H9 (cell line): ENCODE measurements at regions not wholly inside any gene's neighbourhood (a gene's known extent, or its start where the extent isn't known, plus 50 kb on each side); places are given as distances from the start of the nearest gene placed in this dataset.

Experiments
- DNase-seq: peaks from one replicate; pipeline ENCODE4 v3.0.0-alpha.2; 2017
- H2AFZ ChIP-seq: one replicate; pipeline ENCODE4 v1.6.1; 2013; ENCODE audit warnings: mild to moderate bottlenecking, low read length, control low read depth, moderate library complexity
- H2AK5ac ChIP-seq: 2 replicates; pipeline ENCODE4 v1.6.1; 2013; ENCODE audit warnings: low read length, control low read depth, mixed read lengths; ENCODE audit not compliant: insufficient read length
- H2BK120ac ChIP-seq: one replicate; pipeline ENCODE4 v1.6.1; 2013; ENCODE audit warnings: low read depth, mild to moderate bottlenecking, low read length, control low read depth, inconsistent platforms; ENCODE audit not compliant: poor library complexity, severe bottlenecking
- H2BK12ac ChIP-seq: 2 replicates; pipeline ENCODE4 v1.6.1; 2013; ENCODE audit warnings: low read length, control low read depth, mixed read lengths, low read depth; ENCODE audit not compliant: insufficient read length
- H2BK15ac ChIP-seq: 2 replicates; pipeline ENCODE4 v1.6.1; 2013; ENCODE audit warnings: low read depth, low read length, control low read depth
- H2BK20ac ChIP-seq: one replicate; pipeline ENCODE4 v1.6.1; 2013; ENCODE audit warnings: low read depth, mild to moderate bottlenecking, low read length, control low read depth, inconsistent platforms; ENCODE audit not compliant: poor library complexity, severe bottlenecking
- H2BK5ac ChIP-seq: 2 replicates; pipeline ENCODE4 v1.6.1; 2013; ENCODE audit warnings: low read length, control low read depth, mixed read lengths; ENCODE audit not compliant: insufficient read length
- H3K14ac ChIP-seq: 2 replicates; pipeline ENCODE4 v1.6.1; 2013; ENCODE audit warnings: low read length, control low read depth; ENCODE audit not compliant: insufficient read depth
- H3K18ac ChIP-seq: 2 replicates; pipeline ENCODE4 v1.6.1; 2013; ENCODE audit warnings: low read depth, mild to moderate bottlenecking, mixed read lengths, low read length, control low read depth; ENCODE audit not compliant: insufficient read length
- H3K23ac ChIP-seq: 2 replicates; pipeline ENCODE4 v1.6.1; 2013; ENCODE audit warnings: low read length, control low read depth, mixed read lengths, low read depth; ENCODE audit not compliant: insufficient read length
- H3K23me2 ChIP-seq: 2 replicates; pipeline ENCODE4 v1.6.1; 2013; ENCODE audit warnings: low read depth, mild to moderate bottlenecking, mixed read lengths, low read length, control low read depth; ENCODE audit not compliant: insufficient read length, poor library complexity, severe bottlenecking
- H3K27ac ChIP-seq: 2 replicates; pipeline ENCODE4 v1.5.1; 2013; ENCODE audit warnings: low read length, control low read depth, mixed read lengths, low read depth; ENCODE audit not compliant: insufficient read length
- H3K27me3 ChIP-seq: 2 replicates; pipeline ENCODE4 v1.6.1; 2013; ENCODE audit warnings: low read length, control low read depth, inconsistent platforms; ENCODE audit not compliant: insufficient read depth
- H3K4ac ChIP-seq: 2 replicates; pipeline ENCODE4 v1.6.1; 2013; ENCODE audit warnings: low read depth, mild to moderate bottlenecking, control low read depth, inconsistent platforms, low read length, moderate library complexity
- H3K4me1 ChIP-seq: 2 replicates; pipeline ENCODE4 v1.6.1; 2013; ENCODE audit warnings: low read length, control low read depth, inconsistent platforms; ENCODE audit not compliant: insufficient read depth
- H3K4me2 ChIP-seq: 2 replicates; pipeline ENCODE4 v1.6.1; 2013; ENCODE audit warnings: low read length, control low read depth, mixed read lengths; ENCODE audit not compliant: insufficient read length, insufficient read depth
- H3K56ac ChIP-seq: 2 replicates; pipeline ENCODE4 v1.6.1; 2013; ENCODE audit warnings: low read depth, mild to moderate bottlenecking, mixed read lengths, low read length, control low read depth; ENCODE audit not compliant: insufficient read length
- H3K79me1 ChIP-seq: 2 replicates; pipeline ENCODE4 v1.6.1; 2013; ENCODE audit warnings: low read depth, mild to moderate bottlenecking, moderate library complexity, low read length, control low read depth, inconsistent platforms; ENCODE audit not compliant: insufficient read depth, poor library complexity, severe bottlenecking
- H3K79me2 ChIP-seq: 2 replicates; pipeline ENCODE4 v1.6.1; 2013; ENCODE audit warnings: low read length, control low read depth, inconsistent platforms; ENCODE audit not compliant: insufficient read depth
- H3K9ac ChIP-seq: 2 replicates; pipeline ENCODE4 v1.6.1; 2013; ENCODE audit warnings: low read length, control low read depth, mixed read lengths; ENCODE audit not compliant: insufficient read length; ENCODE audit errors: extremely low read depth
- H3K9me3 ChIP-seq: one replicate; pipeline ENCODE4 v1.6.1; 2013; ENCODE audit warnings: low read depth, low read length, inconsistent platforms; ENCODE audit not compliant: control insufficient read depth
- H3T11ph ChIP-seq: one replicate; pipeline ENCODE4 v1.6.1; 2013; ENCODE audit warnings: mild to moderate bottlenecking, low read length, control low read depth, inconsistent platforms
- H4K20me1 ChIP-seq: one replicate; pipeline ENCODE4 v1.6.1; 2013; ENCODE audit not compliant: control insufficient read depth, insufficient read length, insufficient read depth
- H4K5ac ChIP-seq: 2 replicates; pipeline ENCODE4 v1.6.1; 2013; ENCODE audit warnings: low read depth, mild to moderate bottlenecking, mixed read lengths, low read length, control low read depth; ENCODE audit not compliant: insufficient read length
- H4K8ac ChIP-seq: replicated peaks from 2 replicates; pipeline ENCODE4 v1.6.1; 2013; ENCODE audit warnings: low read length, control low read depth, mixed read lengths, low read depth; ENCODE audit not compliant: insufficient read length
- H4K91ac ChIP-seq: 2 replicates; pipeline ENCODE4 v1.6.1; 2013; ENCODE audit warnings: low read depth, mild to moderate bottlenecking, moderate library complexity, mixed read lengths, low read length, control low read depth; ENCODE audit not compliant: insufficient read length
- H3K27ac Mint-ChIP-seq, 3 experiments: 2 replicates in 2 of 3; 3 replicates in 1 of 3; pipeline ENCODE4 v1.8.0; 2020 to 2021; ENCODE audit warnings: mixed read lengths in 3 of 3, mild to moderate bottlenecking in 1 of 3, moderate library complexity in 1 of 3
- H3K27me3 Mint-ChIP-seq: 2 replicates; pipeline ENCODE4 v1.8.0; 2021; ENCODE audit warnings: low read depth, mild to moderate bottlenecking, moderate library complexity, mixed read lengths
- H3K36me3 Mint-ChIP-seq, 3 experiments: 2 replicates in 2 of 3; 3 replicates in 1 of 3; pipeline ENCODE4 v1.8.0; 2020 to 2021; ENCODE audit warnings: low read depth in 3 of 3, mixed read lengths in 3 of 3; ENCODE audit not compliant: insufficient read depth in 1 of 3
- H3K4me1 Mint-ChIP-seq, 2 experiments: 2 replicates each; pipeline ENCODE4 v1.8.0; 2020; ENCODE audit warnings: mixed read lengths in 2 of 2
- H3K4me3 Mint-ChIP-seq, 2 experiments: 2 replicates in 1 of 2; 3 replicates in 1 of 2; pipeline ENCODE4 v1.8.0; 2020 to 2021; ENCODE audit warnings: mild to moderate bottlenecking in 2 of 2, mixed read lengths in 2 of 2, moderate library complexity in 1 of 2
- H3K9me3 Mint-ChIP-seq, 2 experiments: 2 replicates in 1 of 2; 3 replicates in 1 of 2; pipeline ENCODE4 v1.8.0; 2020; ENCODE audit warnings: mild to moderate bottlenecking in 2 of 2, mixed read lengths in 2 of 2, moderate library complexity in 1 of 2
- WGBS: extraction: QIAGEN DNeasy Blood & Tissue Kit; methylation state at CpG from one replicate; pipeline ENCODE4 v1.1.7; 2013; ENCODE audit warnings: missing lambda C conversion rate, low lambda C conversion rate, mixed read lengths; ENCODE audit not compliant: insufficient read length; ENCODE audit errors: extremely low coverage; 5-methylcytosine and 5-hydroxymethylcytosine counted together
- TF ChIP-seq, protein P1 (sequence below): fragments of 200-600 bp; sonication (generic); conservative IDR thresholded peaks from 3 replicates; pipeline ENCODE4 v1.8.0; 2021; ENCODE audit warnings: antibody characterized with exemption, mild to moderate bottlenecking

- Histone ChIP-seq H3K56ac (no peak overlapping the region), H3K9ac (no peak overlapping the region)
These were observed 487.6 kb upstream of the MGMT start for GRCh38 chr10:128979405-128979804.

More at GRCh38 chr10:128979405-128979804, 487.6 kb upstream of the MGMT start:
- Histone ChIP-seq H2BK12ac (no peak overlapping the region), H2AFZ (no peak overlapping the region), H2BK15ac (no peak overlapping the region), H4K8ac (no peak overlapping the region), H4K5ac (no peak overlapping the region), H2AK5ac (no peak overlapping the region), H3K79me2 (no peaks in the 10 kb centered on the region), H3T11ph (no peak overlapping the region), H3K79me1 (no peaks in the 10 kb centered on the region), H4K20me1 (no peaks in the 10 kb centered on the region), H2BK20ac (no peak overlapping the region), H3K4ac (no peak overlapping the region), H4K91ac (no peak overlapping the region), H2BK120ac (no peak overlapping the region), H3K27ac (no peak overlapping the region), H3K23me2 (no peaks in the 10 kb centered on the region), H3K27me3 (no peaks in the 10 kb centered on the region), H3K14ac (no peak overlapping the region), H3K18ac (no peak overlapping the region), H3K4me2 (no peak overlapping the region), H3K4me1 (no peaks in the 10 kb centered on the region), H3K23ac (no peak overlapping the region), H3K9me3 (no peaks in the 10 kb centered on the region), H2BK5ac (no peak overlapping the region)
- Mint-ChIP-seq H3K36me3 (no peaks in the 10 kb centered on the region), H3K27ac (no peak overlapping the region), H3K4me1 (0 out of 4 replicates have a peak, but pooled peaks cover 0 to 7% of the 10 kb centered on the region in 2 experiments), H3K27me3 (0 out of 2 replicates have a peak, but pooled peaks cover 3% of the 10 kb centered on the region), H3K4me3 (no peak overlapping the region), H3K9me3 (0 out of 5 replicates have a peak, but pooled peaks cover 0 to 5% of the 10 kb centered on the region in 2 experiments)
- no CpG with 5 or more reads among the region's 4 CpGs for WGBS
- TF ChIP-seq, protein P1, sequence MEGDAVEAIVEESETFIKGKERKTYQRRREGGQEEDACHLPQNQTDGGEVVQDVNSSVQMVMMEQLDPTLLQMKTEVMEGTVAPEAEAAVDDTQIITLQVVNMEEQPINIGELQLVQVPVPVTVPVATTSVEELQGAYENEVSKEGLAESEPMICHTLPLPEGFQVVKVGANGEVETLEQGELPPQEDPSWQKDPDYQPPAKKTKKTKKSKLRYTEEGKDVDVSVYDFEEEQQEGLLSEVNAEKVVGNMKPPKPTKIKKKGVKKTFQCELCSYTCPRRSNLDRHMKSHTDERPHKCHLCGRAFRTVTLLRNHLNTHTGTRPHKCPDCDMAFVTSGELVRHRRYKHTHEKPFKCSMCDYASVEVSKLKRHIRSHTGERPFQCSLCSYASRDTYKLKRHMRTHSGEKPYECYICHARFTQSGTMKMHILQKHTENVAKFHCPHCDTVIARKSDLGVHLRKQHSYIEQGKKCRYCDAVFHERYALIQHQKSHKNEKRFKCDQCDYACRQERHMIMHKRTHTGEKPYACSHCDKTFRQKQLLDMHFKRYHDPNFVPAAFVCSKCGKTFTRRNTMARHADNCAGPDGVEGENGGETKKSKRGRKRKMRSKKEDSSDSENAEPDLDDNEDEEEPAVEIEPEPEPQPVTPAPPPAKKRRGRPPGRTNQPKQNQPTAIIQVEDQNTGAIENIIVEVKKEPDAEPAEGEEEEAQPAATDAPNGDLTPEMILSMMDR, result no peak
- DNase-seq, result no peak
